IPS DF 4.7 (cell line): ENCODE measurements at regions not wholly inside any gene's neighbourhood (a gene's known extent, or its start where the extent isn't known, plus 50 kb on each side); places are given as distances from the start of the nearest gene placed in this dataset.

Source experiments
- DNase-seq: peaks from one replicate; pipeline ENCODE4 v3.0.0-alpha.2; 2013; ENCODE audit warnings: low spot score; ENCODE audit errors: extremely low read depth

- DNase-seq, result no peak
These were observed 639.1 kb downstream of the BRD1 start for GRCh38 chr22:49188591-49188990.

- no peak for DNase-seq
These were observed 639.6 kb downstream of the BRD1 start for GRCh38 chr22:49188091-49188490.

- DNase-seq, result no peak
These were observed 640.9 kb downstream of the BRD1 start for GRCh38 chr22:49186762-49187161.

GRCh38 chr22:49186293-49186692 is 641.4 kb downstream of the BRD1 start:
- no peak for DNase-seq

GRCh38 chr22:49185312-49185969 is 642.2 kb downstream of the BRD1 start:
- no peak for DNase-seq

- DNase-seq, result no peak
These were observed 642.9 kb downstream of the BRD1 start for GRCh38 chr22:49184736-49185135.

GRCh38 chr22:49183826-49184216 is 643.9 kb downstream of the BRD1 start:
- no peak for DNase-seq

- no peak for DNase-seq
These were observed 644.4 kb downstream of the BRD1 start for GRCh38 chr22:49183208-49183825.

GRCh38 chr22:49182416-49182815 is 645.3 kb downstream of the BRD1 start:
- DNase-seq, result no peak

GRCh38 chr22:49181942-49182341 is 645.7 kb downstream of the BRD1 start:
- no peak for DNase-seq

GRCh38 chr22:49181431-49181830 is 646.2 kb downstream of the BRD1 start:
- no peak for DNase-seq

GRCh38 chr22:49180683-49181024 is 647.0 kb downstream of the BRD1 start:
- DNase-seq, result no peak

- no peak for DNase-seq
These were observed 647.6 kb downstream of the BRD1 start for GRCh38 chr22:49179886-49180682.

GRCh38 chr22:49179175-49179574 is 648.5 kb downstream of the BRD1 start:
- no peak for DNase-seq

- DNase-seq, result no peak
These were observed 649.2 kb downstream of the BRD1 start for GRCh38 chr22:49178246-49179005.

GRCh38 chr22:49177666-49178065 is 650.0 kb downstream of the BRD1 start:
- DNase-seq, result no peak

GRCh38 chr22:49176956-49177355 is 650.7 kb downstream of the BRD1 start:
- no peak for DNase-seq

GRCh38 chr22:49170053-49170452 is 657.6 kb downstream of the BRD1 start:
- no peak for DNase-seq

- no peak for DNase-seq
These were observed 658.5 kb downstream of the BRD1 start for GRCh38 chr22:49169074-49169744.

- DNase-seq, result no peak
These were observed 659.4 kb downstream of the BRD1 start for GRCh38 chr22:49168219-49168813.

GRCh38 chr22:49166746-49167145 is 660.9 kb downstream of the BRD1 start:
- DNase-seq, result no peak
